ENCODE measurements at regions not wholly inside any gene's neighbourhood (a gene's known extent, or its start where the extent isn't known, plus 50 kb on each side); places are given as distances from the start of the nearest gene placed in this dataset.

DNA sequence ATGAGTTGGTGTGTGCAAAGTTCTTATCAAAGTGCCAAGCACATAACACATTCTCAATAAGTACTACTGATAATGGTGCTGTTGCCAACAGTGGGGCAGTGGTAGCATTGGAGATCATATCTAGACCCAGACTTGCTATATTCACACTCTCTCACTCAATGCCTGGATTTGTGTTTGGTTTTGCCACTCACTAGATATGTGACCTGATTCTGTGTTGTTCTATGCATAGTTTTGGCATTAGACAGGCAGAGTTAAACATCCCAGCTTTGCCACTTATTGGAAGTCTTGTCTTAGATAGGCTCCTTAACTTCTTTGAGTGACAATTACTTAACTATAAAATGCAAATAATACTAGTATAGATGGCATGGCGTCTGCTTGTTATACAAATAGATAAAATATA is 642.6 kb upstream of the CCDC179 start:
- Histone ChIP-seq H2BK5ac (ENCODE audit: low read length) (no peak overlapping the region), H3K4me2 (ENCODE audit: insufficient read depth, low read length, poor library complexity, severe bottlenecking) (no peak overlapping the region), H3K27ac (replicated peaks; ENCODE audit: low read length) (no peak overlapping the region), H3K4ac (ENCODE audit: low read length) (no peak overlapping the region), H3K79me1 (ENCODE audit: low read depth, low read length) (no peaks in the 10 kb centered on the region), H3K23ac (ENCODE audit: low read depth, low read length, poor library complexity) (no peak overlapping the region), H2BK12ac (ENCODE audit: low read length) (no peak overlapping the region), H4K91ac (ENCODE audit: low read depth, low read length, poor library complexity) (no peak overlapping the region), H2AFZ (ENCODE audit: low read length) (no peak overlapping the region), H3K4me1 (ENCODE audit: control insufficient read depth in 2 of 2, insufficient read depth in 1 of 2, low read depth in 1 of 2, low read length in 2 of 2) (no peaks in the 10 kb centered on the region), H3K18ac (ENCODE audit: low read length) (no peak overlapping the region), H3K14ac (ENCODE audit: low read length) (no peak overlapping the region), H2BK15ac (ENCODE audit: low read length) (no peak overlapping the region), H3K9me3 (replicated peaks in 1 of 2; ENCODE audit: control insufficient read depth in 2 of 2, insufficient read depth in 1 of 2, low read depth in 1 of 2, low read length in 2 of 2) (no peaks in the 10 kb centered on the region), H2AK5ac (ENCODE audit: low read depth, low read length) (no peak overlapping the region), H3K36me3 (replicated peaks in 1 of 2; ENCODE audit: control insufficient read depth in 2 of 2, insufficient read depth in 2 of 2, low read length in 2 of 2) (no peaks in the 10 kb centered on the region), H3K4me3 (ENCODE audit: low read length in 2 of 2) (no peak overlapping the region), H2BK120ac (ENCODE audit: low read depth, low read length) (no peak overlapping the region), H4K8ac (ENCODE audit: low read depth, low read length) (no peak overlapping the region), H3K9ac (ENCODE audit: low read depth, low read length, poor library complexity) (no peak overlapping the region), H3K27me3 (ENCODE audit: control insufficient read depth in 3 of 3, insufficient read depth in 3 of 3, low read depth in 1 of 3, low read length in 3 of 3) (no peaks in the 10 kb centered on the region)
- no CpG with 5 or more reads among the region's 1 CpG for WGBS, 2 donors (ENCODE audit: extremely low coverage in 2 of 2, insufficient read length in 2 of 2, insufficient replicate concordance in 1 of 2)
- DNase-seq (ENCODE audit: low spot score), result no peak

- DNase-seq (ENCODE audit: low spot score), result no peak
- H2AFZ ChIP-seq (ENCODE audit: low read length), result no peak overlapping the region
- no peak overlapping the region for H3K27ac ChIP-seq (replicated peaks; ENCODE audit: low read length)
- no peak overlapping the region for H3K4me2 ChIP-seq (ENCODE audit: insufficient read depth, low read length, poor library complexity, severe bottlenecking)
- H3K9me3 ChIP-seq (replicated peaks in 1 of 2; ENCODE audit: control insufficient read depth in 2 of 2, insufficient read depth in 1 of 2, low read depth in 1 of 2, low read length in 2 of 2), result no peaks in the 10 kb centered on the region
- no peak overlapping the region for H4K91ac ChIP-seq (ENCODE audit: low read depth, low read length, poor library complexity)
- H3K14ac ChIP-seq (ENCODE audit: low read length), result no peak overlapping the region
- H3K9ac ChIP-seq (ENCODE audit: low read depth, low read length, poor library complexity), result no peak overlapping the region
- no peak overlapping the region for H3K4me3 ChIP-seq (ENCODE audit: low read length in 2 of 2)
- H2BK5ac ChIP-seq (ENCODE audit: low read length), result no peak overlapping the region
- H3K23ac ChIP-seq (ENCODE audit: low read depth, low read length, poor library complexity), result no peak overlapping the region
- H4K8ac ChIP-seq (ENCODE audit: low read depth, low read length), result no peak overlapping the region
- H2AK5ac ChIP-seq (ENCODE audit: low read depth, low read length), result no peak overlapping the region
- no peak overlapping the region for H3K4ac ChIP-seq (ENCODE audit: low read length)
- H2BK120ac ChIP-seq (ENCODE audit: low read depth, low read length), result no peak overlapping the region
- H3K79me1 ChIP-seq (ENCODE audit: low read depth, low read length), result no peaks in the 10 kb centered on the region
- H3K27me3 ChIP-seq (ENCODE audit: control insufficient read depth in 3 of 3, insufficient read depth in 3 of 3, low read depth in 1 of 3, low read length in 3 of 3), result no peaks in the 10 kb centered on the region
- no peak overlapping the region for H2BK15ac ChIP-seq (ENCODE audit: low read length)
- H2BK12ac ChIP-seq (ENCODE audit: low read length), result no peak overlapping the region
- no peaks in the 10 kb centered on the region for H3K36me3 ChIP-seq (replicated peaks in 1 of 2; ENCODE audit: control insufficient read depth in 2 of 2, insufficient read depth in 2 of 2, low read length in 2 of 2)
- no peaks in the 10 kb centered on the region for H3K4me1 ChIP-seq (ENCODE audit: control insufficient read depth in 2 of 2, insufficient read depth in 1 of 2, low read depth in 1 of 2, low read length in 2 of 2)
- H3K18ac ChIP-seq (ENCODE audit: low read length), result no peak overlapping the region
These were observed 648.7 kb upstream of the CCDC179 start for GRCh38 chr11:23509023-23509422.

GRCh38 chr11:23509821-23510220 is 649.5 kb upstream of the CCDC179 start:
- Histone ChIP-seq H2AFZ (ENCODE audit: low read length) (no peak overlapping the region), H2BK12ac (ENCODE audit: low read length) (no peak overlapping the region), H3K79me1 (ENCODE audit: low read depth, low read length) (no peaks in the 10 kb centered on the region), H2AK5ac (ENCODE audit: low read depth, low read length) (no peak overlapping the region), H3K14ac (ENCODE audit: low read length) (no peak overlapping the region), H2BK15ac (ENCODE audit: low read length) (no peak overlapping the region), H2BK120ac (ENCODE audit: low read depth, low read length) (no peak overlapping the region), H3K27me3 (ENCODE audit: control insufficient read depth in 3 of 3, insufficient read depth in 3 of 3, low read depth in 1 of 3, low read length in 3 of 3) (no peaks in the 10 kb centered on the region), H3K4me1 (ENCODE audit: control insufficient read depth in 2 of 2, insufficient read depth in 1 of 2, low read depth in 1 of 2, low read length in 2 of 2) (no peaks in the 10 kb centered on the region), H3K4me3 (ENCODE audit: low read length in 2 of 2) (no peak overlapping the region), H3K4me2 (ENCODE audit: insufficient read depth, low read length, poor library complexity, severe bottlenecking) (no peak overlapping the region), H3K23ac (ENCODE audit: low read depth, low read length, poor library complexity) (no peak overlapping the region), H3K4ac (ENCODE audit: low read length) (no peak overlapping the region), H3K18ac (ENCODE audit: low read length) (no peak overlapping the region), H3K27ac (replicated peaks; ENCODE audit: low read length) (no peak overlapping the region), H4K8ac (ENCODE audit: low read depth, low read length) (no peak overlapping the region), H2BK5ac (ENCODE audit: low read length) (no peak overlapping the region), H3K36me3 (replicated peaks in 1 of 2; ENCODE audit: control insufficient read depth in 2 of 2, insufficient read depth in 2 of 2, low read length in 2 of 2) (no peaks in the 10 kb centered on the region), H4K91ac (ENCODE audit: low read depth, low read length, poor library complexity) (no peak overlapping the region), H3K9ac (ENCODE audit: low read depth, low read length, poor library complexity) (no peak overlapping the region), H3K9me3 (replicated peaks in 1 of 2; ENCODE audit: control insufficient read depth in 2 of 2, insufficient read depth in 1 of 2, low read depth in 1 of 2, low read length in 2 of 2) (no peaks in the 10 kb centered on the region)
- WGBS, 2 donors (ENCODE audit: extremely low coverage in 2 of 2, insufficient read length in 2 of 2, insufficient replicate concordance in 1 of 2), result no CpG with 5 or more reads among the region's 2 CpGs
- DNase-seq (ENCODE audit: low spot score), result no peak

GRCh38 chr11:23519194-23519593 is 658.9 kb upstream of the CCDC179 start:
- no peak overlapping the region for H3K9ac ChIP-seq (ENCODE audit: low read depth, low read length, poor library complexity)
- WGBS, 2 donors (ENCODE audit: extremely low coverage in 2 of 2, insufficient read length in 2 of 2, insufficient replicate concordance in 1 of 2), result no CpG with 5 or more reads among the region's 2 CpGs

More at GRCh38 chr11:23519194-23519593, 658.9 kb upstream of the CCDC179 start:
- H3K4ac ChIP-seq (ENCODE audit: low read length), result no peak overlapping the region
- no peaks in the 10 kb centered on the region for H3K79me1 ChIP-seq (ENCODE audit: low read depth, low read length)
- H3K27ac ChIP-seq (replicated peaks; ENCODE audit: low read length), result no peak overlapping the region
- no peak overlapping the region for H2BK12ac ChIP-seq (ENCODE audit: low read length)
- no peak overlapping the region for H3K18ac ChIP-seq (ENCODE audit: low read length)
- no peak overlapping the region for H4K8ac ChIP-seq (ENCODE audit: low read depth, low read length)
- no peak overlapping the region for H2AK5ac ChIP-seq (ENCODE audit: low read depth, low read length)
- no peak overlapping the region for H3K4me3 ChIP-seq (ENCODE audit: low read length in 2 of 2)
- no peak overlapping the region for H2AFZ ChIP-seq (ENCODE audit: low read length)
- no peaks in the 10 kb centered on the region for H3K36me3 ChIP-seq (replicated peaks in 1 of 2; ENCODE audit: control insufficient read depth in 2 of 2, insufficient read depth in 2 of 2, low read length in 2 of 2)
- no peaks in the 10 kb centered on the region for H3K27me3 ChIP-seq (ENCODE audit: control insufficient read depth in 3 of 3, insufficient read depth in 3 of 3, low read depth in 1 of 3, low read length in 3 of 3)
- no peak overlapping the region for H2BK5ac ChIP-seq (ENCODE audit: low read length)
- no peaks in the 10 kb centered on the region for H3K4me1 ChIP-seq (ENCODE audit: control insufficient read depth in 2 of 2, insufficient read depth in 1 of 2, low read depth in 1 of 2, low read length in 2 of 2)
- no peaks in the 10 kb centered on the region for H3K9me3 ChIP-seq (replicated peaks in 1 of 2; ENCODE audit: control insufficient read depth in 2 of 2, insufficient read depth in 1 of 2, low read depth in 1 of 2, low read length in 2 of 2)
- H2BK120ac ChIP-seq (ENCODE audit: low read depth, low read length), result no peak overlapping the region
- no peak overlapping the region for H4K91ac ChIP-seq (ENCODE audit: low read depth, low read length, poor library complexity)
- H3K23ac ChIP-seq (ENCODE audit: low read depth, low read length, poor library complexity), result no peak overlapping the region
- H3K4me2 ChIP-seq (ENCODE audit: insufficient read depth, low read length, poor library complexity, severe bottlenecking), result no peak overlapping the region
- no peak overlapping the region for H2BK15ac ChIP-seq (ENCODE audit: low read length)
- H3K14ac ChIP-seq (ENCODE audit: low read length), result no peak overlapping the region
- DNase-seq (ENCODE audit: low spot score), result no peak
